ENCODE measurements at regions not wholly inside any gene's neighbourhood (a gene's known extent, or its start where the extent isn't known, plus 50 kb on each side); places are given as distances from the start of the nearest gene placed in this dataset.

DNA sequence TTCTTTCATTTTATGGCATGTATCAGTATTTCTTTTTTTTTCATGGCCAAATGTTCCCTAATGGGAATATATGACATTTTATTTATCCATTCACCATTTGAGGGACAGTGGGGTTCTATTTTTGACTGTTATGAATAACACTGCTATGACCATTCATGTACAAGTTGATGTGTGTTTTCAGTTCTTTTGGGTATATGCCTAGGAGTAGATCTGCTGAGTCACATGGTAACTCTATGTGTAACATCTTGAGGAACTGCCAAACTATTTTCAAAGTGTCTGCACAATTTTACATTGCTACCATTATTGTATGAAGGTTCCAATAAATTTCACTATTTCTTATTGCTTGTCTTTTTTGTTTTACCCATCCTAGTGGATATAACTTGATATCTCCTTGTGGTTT lies 223.0 kb downstream of the TANC2 start:
- Histone ChIP-seq H3K27me3 (ENCODE audit: control insufficient read depth in 1 of 2, insufficient read depth in 2 of 2, low read length in 1 of 2) (no peaks in the 10 kb centered on the region), H3K27ac (ENCODE audit: low read depth in 1 of 2, low read length in 2 of 2) (no peak overlapping the region), H3K4me3 (ENCODE audit: low read length in 2 of 2) (no peak overlapping the region), H3K9me3 (ENCODE audit: control insufficient read depth, low read length) (no peaks in the 10 kb centered on the region), H3K4me1 (ENCODE audit: control insufficient read depth in 1 of 2, insufficient read depth in 2 of 2, low read length in 2 of 2) (no peaks in the 10 kb centered on the region), H3K36me3 (ENCODE audit: control insufficient read depth in 1 of 2, insufficient read depth in 2 of 2, low read length in 1 of 2) (no peaks in the 10 kb centered on the region)
- peak; percentile 38 for ATAC-seq (ENCODE audit: low FRiP score)
- intact Hi-C loops (cut with DNase I) = loop anchor here in 1 of 2 donors (10.0 kb wide), 1 partner anchor 216 kb away; no protein-coding TSS in a partner anchor
- DNase-seq = no peak

- WGBS, 2 donors = 93% methylated on average over 3 of the region's 3 CpGs
Measured at GRCh38 chr17:63189930-63190329, 223.9 kb downstream of the TANC2 start.

DNA sequence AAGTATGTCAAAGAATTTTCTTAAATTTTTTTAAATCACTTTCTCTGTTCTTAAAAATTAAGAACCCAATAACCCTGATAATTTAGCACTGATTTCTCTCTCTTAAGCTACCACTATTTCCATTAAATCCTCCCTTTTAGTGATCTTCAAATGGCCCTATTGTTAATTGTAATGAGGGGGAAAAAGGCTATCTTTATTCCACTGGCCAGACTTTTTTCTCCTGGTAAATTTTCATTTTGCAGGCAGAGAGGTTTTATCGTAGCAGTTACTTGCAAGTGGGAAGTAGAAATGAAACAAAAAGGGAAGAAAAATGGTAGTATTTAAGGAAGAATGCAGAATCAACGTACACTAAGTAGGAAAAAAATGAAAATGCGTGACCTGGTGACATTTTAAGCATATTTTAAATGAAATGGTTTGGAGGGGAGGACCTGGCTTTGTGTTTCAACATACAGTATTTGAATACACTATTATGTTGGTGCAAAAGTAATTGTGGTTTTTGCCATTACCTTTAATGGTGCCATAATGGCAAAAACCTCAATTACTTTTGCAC lies 224.9 kb downstream of the TANC2 start:
- ATAC-seq (ENCODE audit: low FRiP score) = no peak

More at GRCh38 chr17:63189930-63190329, 223.9 kb downstream of the TANC2 start:
- no peak for DNase-seq
- no peaks in the 10 kb centered on the region for H3K36me3 ChIP-seq (ENCODE audit: control insufficient read depth in 1 of 2, insufficient read depth in 2 of 2, low read length in 1 of 2)
- H3K4me3 ChIP-seq (ENCODE audit: low read length in 2 of 2) = no peak overlapping the region
- no peaks in the 10 kb centered on the region for H3K9me3 ChIP-seq (ENCODE audit: control insufficient read depth, low read length)
- no peaks in the 10 kb centered on the region for H3K27me3 ChIP-seq (ENCODE audit: control insufficient read depth in 1 of 2, insufficient read depth in 2 of 2, low read length in 1 of 2)
- H3K4me1 ChIP-seq (ENCODE audit: control insufficient read depth in 1 of 2, insufficient read depth in 2 of 2, low read length in 2 of 2) = no peaks in the 10 kb centered on the region
- H3K27ac ChIP-seq (ENCODE audit: low read depth in 1 of 2, low read length in 2 of 2) = no peak overlapping the region
- ATAC-seq (ENCODE audit: low FRiP score) = no peak
- intact Hi-C loops (cut with DNase I) = loop anchor here in 1 of 2 donors (10.0 kb wide), 1 partner anchor 215 kb away; no protein-coding TSS in a partner anchor

GRCh38 chr17:63191610-63192009 lies 225.6 kb downstream of the TANC2 start:
- H3K27ac ChIP-seq (ENCODE audit: low read depth in 1 of 2, low read length in 2 of 2) = no peak overlapping the region
- WGBS, 2 donors = 94 to 98% methylated on average over 8 of the region's 8 CpGs
- intact Hi-C loops (cut with DNase I) = no loop called here
- DNase-seq (peak in 1 of 2 donors; percentile 69), ATAC-seq (ENCODE audit: low FRiP score) (no peak)
- H3K27me3 ChIP-seq (ENCODE audit: control insufficient read depth in 1 of 2, insufficient read depth in 2 of 2, low read length in 1 of 2) = no peaks in the 10 kb centered on the region
- H3K4me3 ChIP-seq (ENCODE audit: low read length in 2 of 2) = no peak overlapping the region
- no peaks in the 10 kb centered on the region for H3K9me3 ChIP-seq (ENCODE audit: control insufficient read depth, low read length)
- H3K36me3 ChIP-seq (ENCODE audit: control insufficient read depth in 1 of 2, insufficient read depth in 2 of 2, low read length in 1 of 2) = no peaks in the 10 kb centered on the region
- no peaks in the 10 kb centered on the region for H3K4me1 ChIP-seq (ENCODE audit: control insufficient read depth in 1 of 2, insufficient read depth in 2 of 2, low read length in 2 of 2)

More for the DNA sequence above, 224.9 kb downstream of the TANC2 start:
- Histone ChIP-seq H3K4me1 (ENCODE audit: control insufficient read depth in 1 of 2, insufficient read depth in 2 of 2, low read length in 2 of 2) (no peaks in the 10 kb centered on the region), H3K36me3 (ENCODE audit: control insufficient read depth in 1 of 2, insufficient read depth in 2 of 2, low read length in 1 of 2) (no peaks in the 10 kb centered on the region), H3K9me3 (ENCODE audit: control insufficient read depth, low read length) (no peaks in the 10 kb centered on the region), H3K4me3 (ENCODE audit: low read length in 2 of 2) (no peak overlapping the region), H3K27ac (ENCODE audit: low read depth in 1 of 2, low read length in 2 of 2) (no peak overlapping the region), H3K27me3 (ENCODE audit: control insufficient read depth in 1 of 2, insufficient read depth in 2 of 2, low read length in 1 of 2) (no peaks in the 10 kb centered on the region)
- WGBS, 2 donors = 92 to 96% methylated on average over 3 of the region's 3 CpGs
- intact Hi-C loops (cut with DNase I) = no loop called here
- DNase-seq = no peak

DNA sequence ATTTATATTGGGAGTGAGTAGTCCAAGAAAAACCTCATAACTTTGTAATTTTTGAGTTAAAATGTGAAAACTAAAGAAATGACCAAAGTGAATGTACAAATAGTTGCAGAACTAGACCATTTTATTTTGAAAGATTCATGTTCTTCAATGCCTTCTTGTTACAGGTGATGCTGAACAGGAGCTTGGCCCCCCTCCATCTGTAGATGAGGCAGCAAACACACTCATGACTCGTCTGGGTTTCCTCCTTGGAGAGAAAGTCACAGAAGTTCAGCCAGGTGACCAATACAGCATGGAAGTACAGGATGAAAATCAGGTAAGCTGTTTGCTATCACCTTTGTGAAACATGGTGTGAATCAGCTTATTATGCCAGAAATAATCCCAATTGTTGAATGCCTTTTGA lies 227.8 kb downstream of the TANC2 start:
- no peaks in the 10 kb centered on the region for H3K27me3 ChIP-seq (ENCODE audit: control insufficient read depth in 1 of 2, insufficient read depth in 2 of 2, low read length in 1 of 2)
- WGBS, 2 donors = 24 to 48% methylated on average over 1 of the region's 1 CpG
- DNase-seq = no peak
- H3K9me3 ChIP-seq (ENCODE audit: control insufficient read depth, low read length) = no peaks in the 10 kb centered on the region
- H3K4me1 ChIP-seq (ENCODE audit: control insufficient read depth in 1 of 2, insufficient read depth in 2 of 2, low read length in 2 of 2) = no peaks in the 10 kb centered on the region
- intact Hi-C loops (cut with DNase I) = no loop called here
- H3K36me3 ChIP-seq (ENCODE audit: control insufficient read depth in 1 of 2, insufficient read depth in 2 of 2, low read length in 1 of 2) = no peaks in the 10 kb centered on the region
- H3K4me3 ChIP-seq (ENCODE audit: low read length in 2 of 2) = no peak overlapping the region
- no peak for ATAC-seq (ENCODE audit: low FRiP score)
- H3K27ac ChIP-seq (ENCODE audit: low read depth in 1 of 2, low read length in 2 of 2) = no peak overlapping the region

GRCh38 chr17:63196772-63197335 lies 230.8 kb downstream of the TANC2 start:
- H3K36me3 ChIP-seq (ENCODE audit: control insufficient read depth in 1 of 2, insufficient read depth in 2 of 2, low read length in 1 of 2) = no peaks in the 10 kb centered on the region
- no peaks in the 10 kb centered on the region for H3K9me3 ChIP-seq (ENCODE audit: control insufficient read depth, low read length)
- H3K27me3 ChIP-seq (ENCODE audit: control insufficient read depth in 1 of 2, insufficient read depth in 2 of 2, low read length in 1 of 2) = no peaks in the 10 kb centered on the region
- ATAC-seq (ENCODE audit: low FRiP score) = no peak
- no peak overlapping the region for H3K27ac ChIP-seq (ENCODE audit: low read depth in 1 of 2, low read length in 2 of 2)
- no peak for DNase-seq
- 92 to 98% methylated on average over 1 of the region's 1 CpG for WGBS, 2 donors
- intact Hi-C loops (cut with DNase I) = no loop called here
- H3K4me3 ChIP-seq (ENCODE audit: low read length in 2 of 2) = no peak overlapping the region
- no peaks in the 10 kb centered on the region for H3K4me1 ChIP-seq (ENCODE audit: control insufficient read depth in 1 of 2, insufficient read depth in 2 of 2, low read length in 2 of 2)

GRCh38 chr17:63203652-63204051 lies 237.6 kb downstream of the TANC2 start:
- H3K27me3 ChIP-seq (ENCODE audit: control insufficient read depth in 1 of 2, insufficient read depth in 2 of 2, low read length in 1 of 2) = no peaks in the 10 kb centered on the region
- H3K4me3 ChIP-seq (ENCODE audit: low read length in 2 of 2) = no peak overlapping the region
- H3K4me1 ChIP-seq (ENCODE audit: control insufficient read depth in 1 of 2, insufficient read depth in 2 of 2, low read length in 2 of 2) = no peaks in the 10 kb centered on the region
- DNase-seq (no peak), ATAC-seq (ENCODE audit: low FRiP score) (no peak)
- H3K36me3 ChIP-seq (ENCODE audit: control insufficient read depth in 1 of 2, insufficient read depth in 2 of 2, low read length in 1 of 2) = no peaks in the 10 kb centered on the region
- intact Hi-C loops (cut with DNase I) = no loop called here
- no peak overlapping the region for H3K27ac ChIP-seq (ENCODE audit: low read depth in 1 of 2, low read length in 2 of 2)
- WGBS, 2 donors = 96 to 98% methylated on average over 2 of the region's 2 CpGs
- H3K9me3 ChIP-seq (ENCODE audit: control insufficient read depth, low read length) = no peaks in the 10 kb centered on the region

DNA sequence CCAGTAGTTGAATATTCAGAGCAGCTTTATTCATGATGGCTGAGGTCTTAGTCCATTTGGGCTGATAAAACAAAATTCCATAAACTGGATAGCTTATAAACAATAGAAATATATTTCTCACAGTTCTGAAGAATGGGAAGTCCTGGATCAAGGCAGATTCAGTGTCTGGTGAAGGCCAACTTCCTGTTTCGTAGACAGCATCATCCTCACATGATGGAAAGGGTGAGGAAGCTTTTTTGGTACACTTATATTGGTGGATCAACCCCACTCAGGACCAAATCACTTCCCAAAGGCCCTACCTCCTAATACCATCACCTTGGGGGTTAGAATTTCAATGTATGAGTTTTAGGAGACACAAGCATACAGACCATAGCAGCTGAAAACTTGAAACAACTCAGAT lies 224.2 kb downstream of the CYB561 start:
- DNase-seq (no peak), ATAC-seq (ENCODE audit: low FRiP score) (no peak)
- WGBS, 2 donors = 94 to 96% methylated on average over 1 of the region's 1 CpG
- intact Hi-C loops (cut with DNase I) = no loop called here
- no peaks in the 10 kb centered on the region for H3K36me3 ChIP-seq (ENCODE audit: control insufficient read depth in 1 of 2, insufficient read depth in 2 of 2, low read length in 1 of 2)
- no peak overlapping the region for H3K27ac ChIP-seq (ENCODE audit: low read depth in 1 of 2, low read length in 2 of 2)
- no peaks in the 10 kb centered on the region for H3K4me1 ChIP-seq (ENCODE audit: control insufficient read depth in 1 of 2, insufficient read depth in 2 of 2, low read length in 2 of 2)
- H3K4me3 ChIP-seq (ENCODE audit: low read length in 2 of 2) = no peak overlapping the region
- no peaks in the 10 kb centered on the region for H3K9me3 ChIP-seq (ENCODE audit: control insufficient read depth, low read length)
- H3K27me3 ChIP-seq (ENCODE audit: control insufficient read depth in 1 of 2, insufficient read depth in 2 of 2, low read length in 1 of 2) = no peaks in the 10 kb centered on the region

- Histone ChIP-seq H3K36me3 (ENCODE audit: control insufficient read depth in 1 of 2, insufficient read depth in 2 of 2, low read length in 1 of 2) (no peaks in the 10 kb centered on the region), H3K27me3 (ENCODE audit: control insufficient read depth in 1 of 2, insufficient read depth in 2 of 2, low read length in 1 of 2) (no peaks in the 10 kb centered on the region), H3K27ac (ENCODE audit: low read depth in 1 of 2, low read length in 2 of 2) (no peak overlapping the region), H3K9me3 (ENCODE audit: control insufficient read depth, low read length) (no peaks in the 10 kb centered on the region), H3K4me3 (ENCODE audit: low read length in 2 of 2) (no peak overlapping the region), H3K4me1 (ENCODE audit: control insufficient read depth in 1 of 2, insufficient read depth in 2 of 2, low read length in 2 of 2) (no peaks in the 10 kb centered on the region)
- intact Hi-C loops (cut with DNase I) = no loop called here
- ATAC-seq (ENCODE audit: low FRiP score) = no peak
- no peak for DNase-seq
- 96 to 98% methylated on average over 1 of the region's 1 CpG for WGBS, 2 donors
Measured at GRCh38 chr17:63222655-63223054, 223.5 kb downstream of the CYB561 start.
